SK-N-SH (cell line): ENCODE measurements at regions not wholly inside any gene's neighbourhood (a gene's known extent, or its start where the extent isn't known, plus 50 kb on each side); places are given as distances from the start of the nearest gene placed in this dataset.
A peak's percentile ranks its signal among the peaks of the same experiment; 100 is the strongest.

Experiments
- CTCF ChIA-PET: fragments of 300-600, 350-600 bp; formaldehyde crosslinking; extraction: SDS; loops from one replicate; lab custom pipeline; 2021; lab: Yijun Ruan, JAX
- POLR2A ChIA-PET: fragments of 350-600 bp; sonication (Branson Sonifier 250); formaldehyde crosslinking; extraction: SDS; loops from one replicate; lab custom pipeline; 2020; ENCODE audit warnings: antibody characterized with exemption, inconsistent platforms; lab: Yijun Ruan, JAX
- DNase-seq: peaks from one replicate; pipeline ENCODE4 v3.0.0; 2012
- H2AFZ ChIP-seq: fragments of 200-600 bp; sonication (generic); 2 replicates; pipeline ENCODE4 v1.8.1; 2016; ENCODE audit warnings: antibody characterized with exemption, mild to moderate bottlenecking, low read depth
- H3F3A ChIP-seq: fragments of 200-600 bp; sonication (generic); replicated peaks from 2 replicates; pipeline ENCODE3; 2016; ENCODE audit warnings: antibody characterized with exemption, mild to moderate bottlenecking; ENCODE audit not compliant: insufficient read depth
- H3K27ac ChIP-seq, 2 experiments: fragments of 200-500 bp in 1 of 2; fragments of 200-600 bp in 1 of 2; sonication (Bioruptor generic) in 1 of 2; sonication (generic), shearing (Covaris generic) in 1 of 2; 2 replicates each; pipeline versions ENCODE4 v1.5.1 to v1.6.1; 2014 to 2016; ENCODE audit warnings: low read depth in 2 of 2, inconsistent platforms in 1 of 2, low read length in 1 of 2, mild to moderate bottlenecking in 1 of 2, mixed read lengths in 1 of 2
- H3K27me3 ChIP-seq: fragments of 200-600 bp; sonication (generic), shearing (Covaris generic); 2 replicates; pipeline ENCODE4 v1.6.1; 2016; ENCODE audit warnings: mixed run types; ENCODE audit not compliant: insufficient read depth
- H3K36me3 ChIP-seq, 2 experiments: fragments of 200-500 bp in 1 of 2; fragments of 200-600 bp in 1 of 2; sonication (Bioruptor generic) in 1 of 2; sonication (generic) in 1 of 2; replicated peaks in 1 of 2; 2 replicates each; pipeline versions ENCODE3 to v1.5.1; 2014 to 2016; ENCODE audit warnings: low read length in 1 of 2, mild to moderate bottlenecking in 1 of 2; ENCODE audit not compliant: insufficient read depth in 2 of 2, control insufficient read depth in 1 of 2
- H3K4me1 ChIP-seq, 2 experiments: fragments of 200-500 bp in 1 of 2; fragments of 200-600 bp in 1 of 2; sonication (Bioruptor generic) in 1 of 2; sonication (generic), shearing (Covaris generic) in 1 of 2; 2 replicates each; pipeline versions ENCODE4 v1.5.1 to v1.6.1; 2014 to 2016; ENCODE audit warnings: low read depth in 1 of 2, low read length in 1 of 2, mixed run types in 1 of 2; ENCODE audit not compliant: insufficient read depth in 2 of 2, control insufficient read depth in 1 of 2
- H3K4me2 ChIP-seq: fragments of 200-600 bp; sonication (generic), shearing (Covaris generic); 2 replicates; pipeline ENCODE4 v1.6.1; 2017; ENCODE audit warnings: mixed run types
- H3K4me3 ChIP-seq, 2 experiments: fragments of 200-500 bp in 1 of 2; fragments of 200-600 bp in 1 of 2; sonication (Bioruptor generic) in 1 of 2; sonication (generic), shearing (Covaris generic) in 1 of 2; 2 replicates each; pipeline versions ENCODE4 v1.5.1 to v1.8.1; 2014 to 2016; ENCODE audit warnings: low read depth in 2 of 2, inconsistent platforms in 1 of 2, low read length in 1 of 2, mild to moderate bottlenecking in 1 of 2, mixed read lengths in 1 of 2, moderate library complexity in 1 of 2
- H3K79me2 ChIP-seq: fragments of 200-600 bp; sonication (generic); 2 replicates; pipeline ENCODE4 v1.8.1; 2017; ENCODE audit warnings: mild to moderate bottlenecking; ENCODE audit not compliant: insufficient read depth
- H3K9ac ChIP-seq: fragments of 200-600 bp; sonication (generic); 2 replicates; pipeline ENCODE4 v1.6.1; 2017; ENCODE audit warnings: mixed run types
- H3K9me2 ChIP-seq: fragments of 200-600 bp; sonication (generic); 2 replicates; pipeline ENCODE4 v1.6.1; 2017; ENCODE audit warnings: mixed run types
- H3K9me3 ChIP-seq: fragments of 200-600 bp; sonication (generic); 2 replicates; pipeline ENCODE4 v1.6.1; 2017; ENCODE audit warnings: mixed run types, mild to moderate bottlenecking, moderate library complexity
- H4K20me1 ChIP-seq: fragments of 200-600 bp; sonication (generic); 2 replicates; pipeline ENCODE4 v1.6.1; 2017; ENCODE audit warnings: mild to moderate bottlenecking, mixed run types; ENCODE audit not compliant: insufficient read depth
- CHD2 ChIP-seq: fragments of 150-350 bp; IDR thresholded peaks from 2 replicates; pipeline ENCODE4 v1.6.1; 2018; ENCODE audit warnings: low read length; ENCODE audit not compliant: partially characterized antibody
- CTCF ChIP-seq: fragments of 200-600 bp; sonication (generic); IDR thresholded peaks from 2 replicates; pipeline ENCODE4 v1.6.1; 2017; ENCODE audit warnings: antibody characterized with exemption, mild to moderate bottlenecking, moderate library complexity
- ELF1 ChIP-seq: IDR thresholded peaks from 2 replicates; pipeline ENCODE4 v1.4.0; 2012
- EZH2phosphoT487 ChIP-seq: fragments of 200-600 bp; sonication (generic); IDR thresholded peaks from 2 replicates; pipeline ENCODE4 v1.6.1; 2017; ENCODE audit warnings: low read depth, mixed run types, mild to moderate bottlenecking, antibody characterized with exemption, moderate library complexity, borderline replicate concordance
- FOSL2 ChIP-seq: IDR thresholded peaks from 2 replicates; pipeline ENCODE4 v1.4.0; 2012; ENCODE audit warnings: low read depth, mild to moderate bottlenecking, moderate library complexity, borderline replicate concordance
- FOXJ3 ChIP-seq: sonication (generic); formaldehyde crosslinking; IDR thresholded peaks from 2 replicates; pipeline ENCODE4 v1.5.1; 2020; ENCODE audit warnings: mild to moderate bottlenecking, missing genetic modification reagents
- GABPA ChIP-seq: IDR thresholded peaks from 2 replicates; pipeline ENCODE4 v1.4.0; 2012; ENCODE audit warnings: low read depth, mild to moderate bottlenecking
- JUND ChIP-seq: IDR thresholded peaks from 2 replicates; pipeline ENCODE4 v1.4.0; 2012
- MXI1 ChIP-seq: IDR thresholded peaks from 2 replicates; pipeline ENCODE4 v1.6.1; 2012; ENCODE audit warnings: mild to moderate bottlenecking, low read depth, low read length, improper control_type of control experiment
- NFIC ChIP-seq: IDR thresholded peaks from 2 replicates; pipeline ENCODE4 v1.4.0; 2012; ENCODE audit warnings: borderline replicate concordance
- RAD21 ChIP-seq: IDR thresholded peaks from 2 replicates; pipeline ENCODE4 v1.6.1; 2012; ENCODE audit warnings: mild to moderate bottlenecking, low read length
- SIN3A ChIP-seq: IDR thresholded peaks from 2 replicates; pipeline ENCODE4 v1.6.1; 2012; ENCODE audit warnings: low read depth, mild to moderate bottlenecking, low read length, moderate library complexity, borderline replicate concordance
- TAF1 ChIP-seq: IDR thresholded peaks from 2 replicates; pipeline ENCODE4 v1.6.1; 2012; ENCODE audit warnings: low read depth, mild to moderate bottlenecking, low read length, moderate library complexity, borderline replicate concordance
- TCF12 ChIP-seq: IDR thresholded peaks from 2 replicates; pipeline ENCODE4 v1.4.0; 2012
- TEAD4 ChIP-seq: IDR thresholded peaks from 2 replicates; pipeline ENCODE4 v1.4.0; 2012; ENCODE audit warnings: mild to moderate bottlenecking, borderline replicate concordance; ENCODE audit not compliant: insufficient read depth
- YY1 ChIP-seq: IDR thresholded peaks from 2 replicates; pipeline ENCODE4 v1.4.0; 2012; ENCODE audit warnings: low read depth, mild to moderate bottlenecking
- ZBTB33 ChIP-seq: IDR thresholded peaks from 2 replicates; pipeline ENCODE4 v1.4.0; 2012; ENCODE audit warnings: low read depth, borderline replicate concordance
- WGBS: methylation state at CpG from one replicate; pipeline ENCODE4 v1.1.6; 2017; ENCODE audit warnings: low lambda C conversion rate; 5-methylcytosine and 5-hydroxymethylcytosine counted together
- TF ChIP-seq, protein P1 (sequence below): fragments of 150-350 bp; IDR thresholded peaks from 2 replicates; pipeline ENCODE4 v1.6.1; 2016; ENCODE audit warnings: mild to moderate bottlenecking, low read depth, low read length
- TF ChIP-seq, protein P2 (sequence below): IDR thresholded peaks from 2 replicates; pipeline ENCODE4 v1.4.0; 2012; ENCODE audit warnings: low read depth, borderline replicate concordance
- TF ChIP-seq, protein P3 (sequence below): IDR thresholded peaks from 2 replicates; pipeline ENCODE4 v1.4.0; 2012; ENCODE audit warnings: low read depth

DNA sequence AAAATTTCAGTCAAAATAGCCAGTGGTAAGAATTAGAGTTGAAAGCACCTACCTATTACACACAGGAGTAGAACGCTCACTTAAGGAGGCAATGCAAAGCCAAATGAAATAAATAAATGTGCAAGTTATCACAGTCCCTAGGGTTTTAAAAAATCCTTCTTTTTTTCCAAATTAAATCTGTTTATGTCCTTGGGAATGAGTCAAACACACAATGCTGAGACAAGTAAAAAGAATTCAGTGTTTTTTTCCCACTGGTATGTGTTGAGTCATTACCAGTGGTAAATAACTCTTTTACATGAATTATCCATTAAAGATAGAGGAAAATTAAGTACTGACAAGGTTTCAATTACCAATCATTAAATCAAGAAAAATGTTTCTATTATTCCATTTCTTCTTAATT is 438.6 kb downstream of the TNS3 start:
- Histone ChIP-seq H3K4me2 (no peak overlapping the region), H3K4me3 (no peak overlapping the region), H2AFZ (no peak overlapping the region), H3K27ac (no peak overlapping the region), H3K9me2 (no peaks in the 10 kb centered on the region), H3K9ac (no peak overlapping the region), H3K9me3 (no peaks in the 10 kb centered on the region), H3K27me3 (no peaks in the 10 kb centered on the region), H3K36me3 (no peaks in the 10 kb centered on the region), H3F3A (no peaks in the 10 kb centered on the region), H3K79me2 (no peaks in the 10 kb centered on the region), H3K4me1 (no peaks in the 10 kb centered on the region; a peak in 1 of 4 replicates), H4K20me1 (no peaks in the 10 kb centered on the region)
- DNase-seq, result no peak
- ChIA-PET CTCF (interaction anchor here (1.3 kb wide), 1 partner anchor 1220 kb away, joined by 5 read pairs; no protein-coding TSS in a partner anchor), POLR2A (no interaction called here)
- no peak for TF ChIP-seq NFIC
- TF ChIP-seq FOSL2, result peak; percentile 22; the same call in 1 of the 2 replicates
- 55% methylated on average over 1 of the region's 1 CpG for WGBS

DNA sequence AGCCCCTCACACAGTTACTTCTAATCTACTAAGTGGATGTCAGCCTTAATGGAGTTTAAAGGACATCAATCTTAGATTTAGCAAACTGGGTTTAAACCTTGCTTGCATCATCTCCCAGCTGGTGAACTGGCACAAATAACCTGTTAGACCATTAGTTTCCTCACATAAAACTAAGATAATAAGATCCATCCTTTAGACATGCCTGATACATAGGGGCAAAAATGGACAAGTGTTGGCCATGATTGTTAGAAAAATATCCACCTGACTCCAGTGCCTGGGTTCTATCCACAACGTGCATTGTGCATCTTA is 439.1 kb downstream of the TNS3 start:
- WGBS, result 13% methylated on average over 1 of the region's 1 CpG
- H3K79me2 ChIP-seq, result no peaks in the 10 kb centered on the region
- no peak overlapping the region for H3K4me2 ChIP-seq
- no peaks in the 10 kb centered on the region for H3K9me2 ChIP-seq
- no peak overlapping the region for H3K27ac ChIP-seq
- POLR2A ChIA-PET, result no interaction called here
- DNase-seq, result no peak
- no peaks in the 10 kb centered on the region for H3F3A ChIP-seq
- CTCF ChIA-PET, result interaction anchor here (1.3 kb wide), 1 partner anchor 1220 kb away, joined by 5 read pairs; no protein-coding TSS in a partner anchor
- no peaks in the 10 kb centered on the region for H3K4me1 ChIP-seq
- no peak overlapping the region for H3K9ac ChIP-seq
- H2AFZ ChIP-seq, result no peak overlapping the region
- H3K36me3 ChIP-seq, result no peaks in the 10 kb centered on the region
- no peaks in the 10 kb centered on the region for H3K9me3 ChIP-seq
- no peak for TF ChIP-seq YY1
- no peak for TF ChIP-seq EZH2phosphoT487
- TF ChIP-seq FOSL2, result no peak
- no peak for TF ChIP-seq ELF1
- no peak for TF ChIP-seq ZBTB33
- no peak for TF ChIP-seq RAD21
- TF ChIP-seq MXI1, result no peak
- TF ChIP-seq CHD2, result no peak
- TF ChIP-seq GABPA, result no peak
- TF ChIP-seq TEAD4, result no peak
- TF ChIP-seq SIN3A, result no peak
- no peak for TF ChIP-seq TCF12
- TF ChIP-seq, protein P1, sequence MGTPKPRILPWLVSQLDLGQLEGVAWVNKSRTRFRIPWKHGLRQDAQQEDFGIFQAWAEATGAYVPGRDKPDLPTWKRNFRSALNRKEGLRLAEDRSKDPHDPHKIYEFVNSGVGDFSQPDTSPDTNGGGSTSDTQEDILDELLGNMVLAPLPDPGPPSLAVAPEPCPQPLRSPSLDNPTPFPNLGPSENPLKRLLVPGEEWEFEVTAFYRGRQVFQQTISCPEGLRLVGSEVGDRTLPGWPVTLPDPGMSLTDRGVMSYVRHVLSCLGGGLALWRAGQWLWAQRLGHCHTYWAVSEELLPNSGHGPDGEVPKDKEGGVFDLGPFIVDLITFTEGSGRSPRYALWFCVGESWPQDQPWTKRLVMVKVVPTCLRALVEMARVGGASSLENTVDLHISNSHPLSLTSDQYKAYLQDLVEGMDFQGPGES, result no peak
- no peak for TF ChIP-seq FOXJ3 (CRISPR knock-in tag)
- no peak for TF ChIP-seq NFIC
- no peak for TF ChIP-seq TAF1
- TF ChIP-seq, protein P2, sequence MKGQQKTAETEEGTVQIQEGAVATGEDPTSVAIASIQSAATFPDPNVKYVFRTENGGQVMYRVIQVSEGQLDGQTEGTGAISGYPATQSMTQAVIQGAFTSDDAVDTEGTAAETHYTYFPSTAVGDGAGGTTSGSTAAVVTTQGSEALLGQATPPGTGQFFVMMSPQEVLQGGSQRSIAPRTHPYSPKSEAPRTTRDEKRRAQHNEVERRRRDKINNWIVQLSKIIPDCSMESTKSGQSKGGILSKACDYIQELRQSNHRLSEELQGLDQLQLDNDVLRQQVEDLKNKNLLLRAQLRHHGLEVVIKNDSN, result no peak
- no peak for TF ChIP-seq CTCF
- TF ChIP-seq JUND, result no peak
- TF ChIP-seq, protein P3, sequence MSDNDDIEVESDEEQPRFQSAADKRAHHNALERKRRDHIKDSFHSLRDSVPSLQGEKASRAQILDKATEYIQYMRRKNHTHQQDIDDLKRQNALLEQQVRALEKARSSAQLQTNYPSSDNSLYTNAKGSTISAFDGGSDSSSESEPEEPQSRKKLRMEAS, result no peak
- no peaks in the 10 kb centered on the region for H3K27me3 ChIP-seq
- no peak overlapping the region for H3K4me3 ChIP-seq
- H4K20me1 ChIP-seq, result no peaks in the 10 kb centered on the region
